KMS-11 (cell line): ENCODE measurements at regions not wholly inside any gene's neighbourhood (a gene's known extent, or its start where the extent isn't known, plus 50 kb on each side); places are given as distances from the start of the nearest gene placed in this dataset.

ENCODE experiments used
- H2AFZ ChIP-seq: fragments of 200-600 bp; sonication (generic); 2 replicates; pipeline ENCODE4 v1.6.1; 2016; ENCODE audit warnings: antibody characterized with exemption, mixed run types, low read depth
- H3K27ac ChIP-seq: fragments of 200-600 bp; sonication (generic); 2 replicates; pipeline ENCODE4 v1.6.1; 2016; ENCODE audit warnings: mild to moderate bottlenecking, mixed run types
- H3K27me3 ChIP-seq: fragments of 200-600 bp; sonication (generic); 2 replicates; pipeline ENCODE4 v1.6.1; 2017; ENCODE audit warnings: mild to moderate bottlenecking, low read depth, mixed run types, moderate library complexity; ENCODE audit not compliant: insufficient read depth
- H3K36me3 ChIP-seq: fragments of 200-600 bp; sonication (generic); 2 replicates; pipeline ENCODE4 v1.6.1; 2017; ENCODE audit warnings: mild to moderate bottlenecking, mixed run types; ENCODE audit not compliant: insufficient read depth
- H3K4me1 ChIP-seq: fragments of 200-600 bp; sonication (generic); 2 replicates; pipeline ENCODE4 v1.6.1; 2016; ENCODE audit warnings: mild to moderate bottlenecking, low read depth, mixed run types; ENCODE audit not compliant: poor library complexity, severe bottlenecking
- H3K4me2 ChIP-seq: fragments of 200-600 bp; sonication (generic); 2 replicates; pipeline ENCODE4 v1.7.0; 2016; ENCODE audit warnings: mild to moderate bottlenecking, mixed run types
- H3K4me3 ChIP-seq: fragments of 200-600 bp; sonication (generic); IDR thresholded peaks from 2 replicates; pipeline ENCODE4 v1.6.1; 2017; ENCODE audit warnings: low read depth, low read length, mixed read lengths; ENCODE audit not compliant: insufficient read depth
- H3K79me2 ChIP-seq: fragments of 200-600 bp; sonication (generic); 2 replicates; pipeline ENCODE4 v1.6.1; 2016; ENCODE audit warnings: low read depth, mixed run types; ENCODE audit not compliant: insufficient read depth
- H3K9ac ChIP-seq: fragments of 200-600 bp; sonication (generic); 2 replicates; pipeline ENCODE4 v1.6.1; 2016; ENCODE audit warnings: mild to moderate bottlenecking, mixed run types
- H4K20me1 ChIP-seq: fragments of 200-600 bp; sonication (generic); 2 replicates; pipeline ENCODE4 v1.6.1; 2016; ENCODE audit warnings: mild to moderate bottlenecking, mixed run types; ENCODE audit not compliant: insufficient read depth
- TF ChIP-seq, protein P1 (sequence below): fragments of 200-600 bp; sonication (generic); conservative IDR thresholded peaks from 2 replicates; pipeline ENCODE4 v1.6.1; 2017; ENCODE audit warnings: low read depth, mild to moderate bottlenecking, antibody characterized with exemption, low read length, moderate library complexity, mixed read lengths

DNA sequence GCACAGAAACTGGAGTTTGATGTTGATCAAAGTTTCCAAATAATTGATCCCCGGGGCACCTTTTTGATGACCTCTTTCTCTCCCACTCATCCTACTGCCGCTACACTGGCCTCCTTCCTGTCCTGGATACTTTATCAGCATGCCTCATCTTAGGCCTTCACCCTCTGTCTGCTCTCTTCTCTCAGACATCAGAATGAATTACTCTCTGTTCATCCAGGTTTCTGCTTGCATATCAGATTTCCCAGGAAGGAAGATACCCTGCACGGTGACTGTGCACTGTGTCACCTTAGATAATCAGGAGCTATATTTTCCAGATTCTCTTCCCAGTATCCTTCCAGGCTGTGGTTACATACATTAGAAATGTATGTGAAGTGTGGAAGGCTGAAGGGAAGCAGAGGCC, 397.0 kb downstream of the DIRAS2 start:
- no peak overlapping the region for H3K4me2 ChIP-seq
- H3K27me3 ChIP-seq, result no peaks in the 10 kb centered on the region
- H3K4me1 ChIP-seq, result no peaks in the 10 kb centered on the region
- H2AFZ ChIP-seq, result no peak overlapping the region
- no peaks in the 10 kb centered on the region for H3K36me3 ChIP-seq
- no peaks in the 10 kb centered on the region for H4K20me1 ChIP-seq
- TF ChIP-seq, protein P1, sequence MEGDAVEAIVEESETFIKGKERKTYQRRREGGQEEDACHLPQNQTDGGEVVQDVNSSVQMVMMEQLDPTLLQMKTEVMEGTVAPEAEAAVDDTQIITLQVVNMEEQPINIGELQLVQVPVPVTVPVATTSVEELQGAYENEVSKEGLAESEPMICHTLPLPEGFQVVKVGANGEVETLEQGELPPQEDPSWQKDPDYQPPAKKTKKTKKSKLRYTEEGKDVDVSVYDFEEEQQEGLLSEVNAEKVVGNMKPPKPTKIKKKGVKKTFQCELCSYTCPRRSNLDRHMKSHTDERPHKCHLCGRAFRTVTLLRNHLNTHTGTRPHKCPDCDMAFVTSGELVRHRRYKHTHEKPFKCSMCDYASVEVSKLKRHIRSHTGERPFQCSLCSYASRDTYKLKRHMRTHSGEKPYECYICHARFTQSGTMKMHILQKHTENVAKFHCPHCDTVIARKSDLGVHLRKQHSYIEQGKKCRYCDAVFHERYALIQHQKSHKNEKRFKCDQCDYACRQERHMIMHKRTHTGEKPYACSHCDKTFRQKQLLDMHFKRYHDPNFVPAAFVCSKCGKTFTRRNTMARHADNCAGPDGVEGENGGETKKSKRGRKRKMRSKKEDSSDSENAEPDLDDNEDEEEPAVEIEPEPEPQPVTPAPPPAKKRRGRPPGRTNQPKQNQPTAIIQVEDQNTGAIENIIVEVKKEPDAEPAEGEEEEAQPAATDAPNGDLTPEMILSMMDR, result no peak
- H3K4me3 ChIP-seq, result no peak overlapping the region
- H3K27ac ChIP-seq, result no peak overlapping the region
- H3K9ac ChIP-seq, result no peak overlapping the region
- no peaks in the 10 kb centered on the region for H3K79me2 ChIP-seq

DNA sequence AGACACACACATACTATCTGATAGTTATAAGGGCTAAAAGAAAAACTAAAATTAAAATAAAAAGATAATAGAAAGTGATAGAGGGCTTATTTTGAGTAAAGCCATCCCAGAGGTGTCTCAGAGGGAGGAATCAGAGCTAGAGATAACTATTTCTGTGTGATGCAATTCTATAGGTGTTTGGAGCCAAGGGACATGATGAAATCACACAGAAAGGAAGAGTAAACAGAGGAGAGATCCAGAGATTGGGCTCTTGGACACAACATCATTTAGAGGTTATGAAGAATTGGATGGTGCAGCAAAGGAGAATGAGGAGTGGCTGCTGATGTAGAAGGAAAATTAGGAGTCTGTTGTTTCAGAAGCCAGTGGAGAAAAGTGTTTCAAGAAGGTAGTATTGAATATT, 393.5 kb downstream of the DIRAS2 start:
- Histone ChIP-seq H2AFZ (no peak overlapping the region), H3K4me3 (no peak overlapping the region), H4K20me1 (no peaks in the 10 kb centered on the region), H3K27ac (no peak overlapping the region), H3K4me2 (no peak overlapping the region), H3K79me2 (no peaks in the 10 kb centered on the region), H3K36me3 (no peaks in the 10 kb centered on the region), H3K27me3 (no peaks in the 10 kb centered on the region), H3K4me1 (no peaks in the 10 kb centered on the region), H3K9ac (no peak overlapping the region)
- TF ChIP-seq, protein P1, result no peak

DNA sequence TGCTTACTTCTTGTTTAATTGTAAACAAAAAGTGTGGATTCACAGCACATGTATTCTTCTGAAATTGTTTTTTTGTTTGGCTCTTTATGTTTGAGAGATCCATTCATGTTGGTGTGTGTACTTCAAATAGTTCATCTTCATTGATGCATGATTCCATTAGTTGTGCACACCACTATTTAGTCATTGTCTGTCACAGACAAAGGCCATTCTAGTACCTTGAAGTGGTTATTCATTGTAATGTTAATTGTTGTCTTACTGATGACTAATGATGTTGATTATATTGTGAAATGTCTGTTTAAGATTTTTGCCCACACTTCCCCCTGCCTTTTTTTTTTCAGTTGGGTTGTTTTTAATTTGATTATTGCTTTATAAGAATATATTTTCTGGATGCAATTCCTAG, 391.3 kb downstream of the DIRAS2 start:
- Histone ChIP-seq H3K4me3 (no peak overlapping the region), H3K27ac (no peak overlapping the region), H4K20me1 (no peaks in the 10 kb centered on the region), H3K36me3 (no peaks in the 10 kb centered on the region), H2AFZ (no peak overlapping the region), H3K9ac (no peak overlapping the region), H3K4me2 (no peak overlapping the region), H3K4me1 (no peaks in the 10 kb centered on the region), H3K79me2 (no peaks in the 10 kb centered on the region), H3K27me3 (no peaks in the 10 kb centered on the region)
- TF ChIP-seq, protein P1, result no peak

DNA sequence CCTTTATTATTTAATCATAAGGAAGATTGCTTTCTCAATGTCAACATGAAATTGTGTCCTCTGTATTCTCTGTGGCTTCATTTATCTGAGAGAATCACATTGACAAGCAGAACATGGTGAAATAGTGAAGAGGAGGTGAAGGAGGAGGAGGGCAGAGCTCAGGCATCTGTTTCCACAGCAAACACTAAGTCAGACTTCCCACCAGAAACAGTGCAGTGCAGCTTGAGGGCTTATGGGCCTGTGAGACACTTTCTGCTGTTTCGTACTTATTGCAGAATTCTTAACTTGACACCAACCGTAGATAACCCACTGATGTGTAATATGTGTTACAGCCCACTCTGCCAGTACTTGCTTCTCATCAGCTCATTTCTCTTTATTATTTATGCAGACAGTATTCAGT, 386.3 kb downstream of the DIRAS2 start:
- Histone ChIP-seq H3K27me3 (no peaks in the 10 kb centered on the region), H3K27ac (no peak overlapping the region), H2AFZ (no peak overlapping the region), H3K36me3 (no peaks in the 10 kb centered on the region), H3K4me2 (no peak overlapping the region), H3K4me1 (no peaks in the 10 kb centered on the region), H4K20me1 (no peaks in the 10 kb centered on the region), H3K4me3 (no peak overlapping the region), H3K79me2 (no peaks in the 10 kb centered on the region), H3K9ac (no peak overlapping the region)
- TF ChIP-seq, protein P1, result no peak
